Upper lobe of left lung (tissue), 4 donors: ENCODE measurements at regions not wholly inside any gene's neighbourhood (a gene's known extent, or its start where the extent isn't known, plus 50 kb on each side); places are given as distances from the start of the nearest gene placed in this dataset.

Source experiments
- CTCF ChIP-seq, 6 experiments: fragments of 450-650 bp in 4 of 6; fragments of 200-600 bp in 2 of 6; sonication (generic) in 2 of 6; IDR thresholded peaks; one replicate each; pipeline ENCODE4 v1.5.1; 2016 to 2019; ENCODE audit warnings: antibody characterized with exemption in 6 of 6
- EP300 ChIP-seq, 4 donors: sonication (generic); formaldehyde crosslinking; IDR thresholded peaks; one replicate each; pipeline ENCODE4 v1.5.1; 2017; ENCODE audit warnings: antibody characterized with exemption in 4 of 4, control low read depth in 2 of 4
- POLR2A ChIP-seq, 4 donors: fragments of 450-650 bp; IDR thresholded peaks; one replicate each; pipeline ENCODE4 v1.5.1; 2016 to 2017; ENCODE audit warnings: antibody characterized with exemption in 4 of 4, mild to moderate bottlenecking in 2 of 4
- POLR2AphosphoS5 ChIP-seq, 2 donors: sonication (generic); formaldehyde crosslinking; IDR thresholded peaks; one replicate each; pipeline ENCODE4 v1.5.1; 2017; ENCODE audit warnings: antibody characterized with exemption in 2 of 2

DNA sequence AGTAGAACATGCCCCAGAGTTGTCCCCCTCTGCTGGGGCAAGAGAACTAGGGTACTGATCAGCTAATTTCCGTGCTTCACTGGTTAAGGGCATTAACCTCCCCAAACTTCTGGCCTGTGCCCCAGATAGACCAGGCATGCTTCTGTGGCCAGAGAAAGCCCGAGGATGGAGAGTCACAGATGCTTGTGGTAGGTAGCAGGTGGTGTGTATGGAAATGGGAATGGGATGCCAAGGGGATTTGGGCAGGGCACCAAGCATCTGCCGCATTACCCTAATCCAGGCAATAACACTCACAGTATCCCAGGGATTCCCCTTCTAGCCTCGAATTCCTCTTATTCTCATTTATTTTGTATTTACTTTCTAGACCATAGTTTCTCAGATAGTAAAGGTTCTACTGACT, 124.8 kb upstream of the KLF12 start:
- TF ChIP-seq CTCF (IDR thresholded peaks at IDR 0.05), result no peak
- no peak for TF ChIP-seq EP300 (IDR thresholded peaks at IDR 0.05)
- TF ChIP-seq POLR2A (IDR thresholded peaks at IDR 0.05), result no peak
- TF ChIP-seq POLR2AphosphoS5 (IDR thresholded peaks at IDR 0.05), result no peak
